ENCODE measurements at regions not wholly inside any gene's neighbourhood (a gene's known extent, or its start where the extent isn't known, plus 50 kb on each side); places are given as distances from the start of the nearest gene placed in this dataset.

GRCh38 chr7:16023503-16023902, 337.0 kb upstream of the MEOX2 start:
- no peaks in the 10 kb centered on the region for H3K27me3 ChIP-seq (ENCODE audit: control insufficient read depth, low read length)
- no peaks in the 10 kb centered on the region for H3F3A ChIP-seq (ENCODE audit: control insufficient read depth, insufficient read depth)
- H3K36me3 ChIP-seq (ENCODE audit: control insufficient read depth, low read length) = no peaks in the 10 kb centered on the region
- H3K4me2 ChIP-seq (ENCODE audit: low read length) = no peak overlapping the region
- H3K4me3 ChIP-seq (ENCODE audit: low read length) = no peak overlapping the region
- no peak for TF ChIP-seq EZH2phosphoT487 (IDR thresholded peaks at IDR 0.05; ENCODE audit: borderline replicate concordance, low read length)
- TF ChIP-seq, protein P1, sequence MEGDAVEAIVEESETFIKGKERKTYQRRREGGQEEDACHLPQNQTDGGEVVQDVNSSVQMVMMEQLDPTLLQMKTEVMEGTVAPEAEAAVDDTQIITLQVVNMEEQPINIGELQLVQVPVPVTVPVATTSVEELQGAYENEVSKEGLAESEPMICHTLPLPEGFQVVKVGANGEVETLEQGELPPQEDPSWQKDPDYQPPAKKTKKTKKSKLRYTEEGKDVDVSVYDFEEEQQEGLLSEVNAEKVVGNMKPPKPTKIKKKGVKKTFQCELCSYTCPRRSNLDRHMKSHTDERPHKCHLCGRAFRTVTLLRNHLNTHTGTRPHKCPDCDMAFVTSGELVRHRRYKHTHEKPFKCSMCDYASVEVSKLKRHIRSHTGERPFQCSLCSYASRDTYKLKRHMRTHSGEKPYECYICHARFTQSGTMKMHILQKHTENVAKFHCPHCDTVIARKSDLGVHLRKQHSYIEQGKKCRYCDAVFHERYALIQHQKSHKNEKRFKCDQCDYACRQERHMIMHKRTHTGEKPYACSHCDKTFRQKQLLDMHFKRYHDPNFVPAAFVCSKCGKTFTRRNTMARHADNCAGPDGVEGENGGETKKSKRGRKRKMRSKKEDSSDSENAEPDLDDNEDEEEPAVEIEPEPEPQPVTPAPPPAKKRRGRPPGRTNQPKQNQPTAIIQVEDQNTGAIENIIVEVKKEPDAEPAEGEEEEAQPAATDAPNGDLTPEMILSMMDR (IDR thresholded peaks at IDR 0.05; ENCODE audit: low read depth, low read length, poor library complexity, severe bottlenecking) = no peak
- H3K79me2 ChIP-seq (ENCODE audit: control insufficient read depth, low read length) = no peaks in the 10 kb centered on the region
- no peak overlapping the region for H3K27ac ChIP-seq (ENCODE audit: low read depth, low read length)
- H3K9me2 ChIP-seq (replicated peaks; ENCODE audit: control insufficient read depth, low read length) = no peaks in the 10 kb centered on the region
- no peaks in the 10 kb centered on the region for H4K20me1 ChIP-seq (ENCODE audit: control insufficient read depth, insufficient read depth, low read depth, low read length)
- no peaks in the 10 kb centered on the region for H3K9me3 ChIP-seq (ENCODE audit: control insufficient read depth, insufficient read depth, low read length)
- H3K4me1 ChIP-seq (ENCODE audit: control insufficient read depth, low read length) = no peaks in the 10 kb centered on the region

DNA sequence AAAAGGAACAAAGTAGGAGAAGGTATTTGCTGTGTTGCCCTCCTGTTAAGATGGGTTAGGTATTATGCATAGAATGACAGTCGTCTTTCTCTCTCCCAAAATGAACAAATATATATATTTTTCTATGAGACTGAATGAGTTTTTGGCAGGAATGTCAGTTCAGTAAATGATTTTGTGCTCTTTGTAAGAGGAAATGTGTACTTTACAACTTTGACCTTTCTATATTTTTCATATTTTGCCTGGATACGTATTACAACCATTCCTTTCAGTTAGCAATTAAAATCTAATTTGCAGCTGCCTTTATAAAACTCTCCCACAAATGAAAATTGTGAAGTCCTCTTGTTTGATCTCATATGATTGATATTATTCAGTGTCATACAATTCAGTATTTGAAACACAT, 336.6 kb upstream of the MEOX2 start:
- no peak overlapping the region for H3K27ac ChIP-seq (ENCODE audit: low read depth, low read length)
- H3K9me3 ChIP-seq (ENCODE audit: control insufficient read depth, insufficient read depth, low read length) = no peaks in the 10 kb centered on the region
- no peaks in the 10 kb centered on the region for H3F3A ChIP-seq (ENCODE audit: control insufficient read depth, insufficient read depth)
- H3K36me3 ChIP-seq (ENCODE audit: control insufficient read depth, low read length) = no peaks in the 10 kb centered on the region
- H3K4me3 ChIP-seq (ENCODE audit: low read length) = no peak overlapping the region
- no peaks in the 10 kb centered on the region for H3K79me2 ChIP-seq (ENCODE audit: control insufficient read depth, low read length)
- no peak for TF ChIP-seq EZH2phosphoT487 (IDR thresholded peaks at IDR 0.05; ENCODE audit: borderline replicate concordance, low read length)
- TF ChIP-seq, protein P1 (IDR thresholded peaks at IDR 0.05; ENCODE audit: low read depth, low read length, poor library complexity, severe bottlenecking) = no peak
- no peaks in the 10 kb centered on the region for H3K27me3 ChIP-seq (ENCODE audit: control insufficient read depth, low read length)
- H3K4me1 ChIP-seq (ENCODE audit: control insufficient read depth, low read length) = no peaks in the 10 kb centered on the region
- no peak overlapping the region for H3K4me2 ChIP-seq (ENCODE audit: low read length)
- H3K9me2 ChIP-seq (replicated peaks; ENCODE audit: control insufficient read depth, low read length) = no peaks in the 10 kb centered on the region
- H4K20me1 ChIP-seq (ENCODE audit: control insufficient read depth, insufficient read depth, low read depth, low read length) = no peaks in the 10 kb centered on the region

DNA sequence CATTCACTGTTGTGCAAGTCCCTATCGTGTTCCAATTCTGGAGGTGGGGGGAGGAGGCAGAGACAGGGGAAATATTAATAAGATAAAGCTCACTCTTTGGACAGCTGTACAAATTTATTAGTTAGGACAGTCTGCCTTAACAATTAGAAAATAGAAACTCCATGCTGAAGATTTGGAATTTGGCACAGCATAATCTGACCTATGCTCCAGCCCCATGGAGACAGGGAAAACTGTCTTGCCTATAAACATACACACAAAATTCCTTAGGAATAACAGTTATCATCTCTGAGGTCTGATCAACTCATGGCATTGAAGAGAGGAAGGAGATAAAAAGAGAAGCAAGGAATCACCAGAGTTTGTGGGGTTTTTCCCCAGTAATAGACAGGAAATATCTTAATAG, 335.4 kb upstream of the MEOX2 start:
- Histone ChIP-seq H3K4me3 (ENCODE audit: low read length) (no peak overlapping the region), H3K27me3 (ENCODE audit: control insufficient read depth, low read length) (no peaks in the 10 kb centered on the region)
- TF ChIP-seq EZH2phosphoT487 (IDR thresholded peaks at IDR 0.05; ENCODE audit: borderline replicate concordance, low read length) = no peak
- TF ChIP-seq, protein P1 (IDR thresholded peaks at IDR 0.05; ENCODE audit: low read depth, low read length, poor library complexity, severe bottlenecking) = no peak

GRCh38 chr7:16015981-16016380, 329.5 kb upstream of the MEOX2 start:
- no peaks in the 10 kb centered on the region for H3K9me2 ChIP-seq (replicated peaks; ENCODE audit: control insufficient read depth, low read length)
- no peak overlapping the region for H3K4me3 ChIP-seq (ENCODE audit: low read length)
- no peaks in the 10 kb centered on the region for H3K9me3 ChIP-seq (ENCODE audit: control insufficient read depth, insufficient read depth, low read length)
- no peaks in the 10 kb centered on the region for H3F3A ChIP-seq (ENCODE audit: control insufficient read depth, insufficient read depth)
- H3K4me1 ChIP-seq (ENCODE audit: control insufficient read depth, low read length) = no peaks in the 10 kb centered on the region
- H3K36me3 ChIP-seq (ENCODE audit: control insufficient read depth, low read length) = no peaks in the 10 kb centered on the region
- H3K4me2 ChIP-seq (ENCODE audit: low read length) = no peak overlapping the region
- H4K20me1 ChIP-seq (ENCODE audit: control insufficient read depth, insufficient read depth, low read depth, low read length) = no peaks in the 10 kb centered on the region
- H3K27ac ChIP-seq (ENCODE audit: low read depth, low read length) = no peak overlapping the region
- no peaks in the 10 kb centered on the region for H3K79me2 ChIP-seq (ENCODE audit: control insufficient read depth, low read length)
- no peaks in the 10 kb centered on the region for H3K27me3 ChIP-seq (ENCODE audit: control insufficient read depth, low read length)
- no peak for TF ChIP-seq EZH2phosphoT487 (IDR thresholded peaks at IDR 0.05; ENCODE audit: borderline replicate concordance, low read length)
- TF ChIP-seq, protein P1 (IDR thresholded peaks at IDR 0.05; ENCODE audit: low read depth, low read length, poor library complexity, severe bottlenecking) = no peak

More for the DNA sequence above, 335.4 kb upstream of the MEOX2 start:
- no peak overlapping the region for H3K27ac ChIP-seq (ENCODE audit: low read depth, low read length)
- no peaks in the 10 kb centered on the region for H3K4me1 ChIP-seq (ENCODE audit: control insufficient read depth, low read length)
- H3F3A ChIP-seq (ENCODE audit: control insufficient read depth, insufficient read depth) = no peaks in the 10 kb centered on the region
- no peaks in the 10 kb centered on the region for H3K9me3 ChIP-seq (ENCODE audit: control insufficient read depth, insufficient read depth, low read length)
- no peaks in the 10 kb centered on the region for H3K36me3 ChIP-seq (ENCODE audit: control insufficient read depth, low read length)
- no peak overlapping the region for H3K4me2 ChIP-seq (ENCODE audit: low read length)
- H4K20me1 ChIP-seq (ENCODE audit: control insufficient read depth, insufficient read depth, low read depth, low read length) = no peaks in the 10 kb centered on the region
- no peaks in the 10 kb centered on the region for H3K79me2 ChIP-seq (ENCODE audit: control insufficient read depth, low read length)
- no peaks in the 10 kb centered on the region for H3K9me2 ChIP-seq (replicated peaks; ENCODE audit: control insufficient read depth, low read length)

Data from DOHH2 (cell line).